ENCODE measurements at regions not wholly inside any gene's neighbourhood (a gene's known extent, or its start where the extent isn't known, plus 50 kb on each side); places are given as distances from the start of the nearest gene placed in this dataset.

- no peak for TF ChIP-seq CTCF (IDR thresholded peaks at IDR 0.05)
- TF ChIP-seq SIN3A (IDR thresholded peaks at IDR 0.05; ENCODE audit: borderline replicate concordance, insufficient read depth, low read depth, low read length), result no peak
- no peak for TF ChIP-seq REST (IDR thresholded peaks at IDR 0.05; ENCODE audit: insufficient read depth in 1 of 2, low read depth in 2 of 2, low read length in 1 of 2)
- no peak for TF ChIP-seq POLR2AphosphoS5 (IDR thresholded peaks at IDR 0.05; ENCODE audit: low read depth, low read length)
Measured at GRCh38 chr20:52098186-52098585, 93.4 kb downstream of the ZFP64 start.
